NCI-H2227 treated with DMSO at 0.1 percent for 48 hours (cell line): ENCODE measurements at regions not wholly inside any gene's neighbourhood (a gene's known extent, or its start where the extent isn't known, plus 50 kb on each side); places are given as distances from the start of the nearest gene placed in this dataset.
A peak's percentile ranks its signal among the peaks of the same experiment; 100 is the strongest.
"Not testable (repeated sequence)": the region's sequence is repeated elsewhere in the genome, so short reads cannot be mapped to it uniquely, and the experiment has no call there.

ENCODE experiments used
- DNase-seq: peaks from one replicate; lab custom pipeline; 2025; lab: John Stamatoyannopoulos, UW

DNA sequence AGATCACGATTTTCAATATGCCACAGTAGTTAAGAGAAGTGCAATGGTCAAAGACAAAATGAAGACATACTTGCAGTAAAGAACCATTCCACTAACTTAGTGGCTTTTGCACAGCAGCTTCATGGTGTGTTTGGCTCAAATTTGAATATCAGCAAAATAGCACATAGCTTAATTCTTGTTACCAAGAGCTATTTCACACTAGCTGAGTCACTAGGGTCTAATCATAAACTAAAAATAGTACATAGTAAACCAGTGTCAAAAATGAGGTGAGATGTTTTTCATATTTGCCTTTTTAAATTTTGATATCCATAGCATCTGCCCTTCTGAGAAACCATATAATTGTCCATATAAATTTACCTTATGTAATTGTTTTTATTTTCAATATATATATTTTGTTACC is 325.0 kb upstream of the LUZP2 start:
- DNase-seq = no peak

DNA sequence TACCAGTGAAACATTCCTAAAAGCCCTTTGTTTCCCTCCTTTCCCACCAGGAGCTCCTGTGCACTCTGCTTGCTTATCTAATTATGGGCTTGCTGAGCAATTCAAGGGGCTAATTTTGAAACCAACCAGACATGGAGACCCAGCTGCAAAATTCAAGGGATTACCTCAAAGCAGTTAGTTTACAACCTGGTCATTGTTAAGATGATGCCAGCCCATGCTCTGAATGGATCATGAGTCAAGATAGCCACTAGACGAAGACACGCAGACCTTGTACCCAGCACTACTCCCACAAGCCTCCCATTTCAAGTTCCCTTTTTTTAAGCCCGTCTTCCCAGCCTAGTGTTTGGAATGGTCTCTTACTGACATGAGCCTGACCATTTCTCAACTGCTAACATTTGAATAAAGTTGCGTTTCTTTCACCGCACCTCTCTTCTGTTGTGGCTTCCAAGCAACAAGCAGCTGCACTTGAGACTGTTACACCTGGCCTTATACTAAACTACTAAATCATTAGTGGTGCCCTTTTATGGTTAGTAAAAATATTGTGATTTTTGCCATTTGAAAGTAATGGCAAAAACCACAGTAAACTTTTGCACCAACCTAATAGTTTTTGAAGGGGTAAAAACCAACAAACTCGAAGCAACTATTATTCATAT is 315.3 kb upstream of the LUZP2 start:
- DNase-seq = peak; percentile 45

- DNase-seq = not testable (repeated sequence)
These were observed 311.3 kb upstream of the LUZP2 start for GRCh38 chr11:24185535-24185934.

- DNase-seq = no peak
These were observed 300.1 kb upstream of the LUZP2 start for GRCh38 chr11:24196733-24197132.

GRCh38 chr11:24198481-24198880 is 298.4 kb upstream of the LUZP2 start:
- DNase-seq = no peak

GRCh38 chr11:24199461-24199860 is 297.4 kb upstream of the LUZP2 start:
- DNase-seq = no peak

DNA sequence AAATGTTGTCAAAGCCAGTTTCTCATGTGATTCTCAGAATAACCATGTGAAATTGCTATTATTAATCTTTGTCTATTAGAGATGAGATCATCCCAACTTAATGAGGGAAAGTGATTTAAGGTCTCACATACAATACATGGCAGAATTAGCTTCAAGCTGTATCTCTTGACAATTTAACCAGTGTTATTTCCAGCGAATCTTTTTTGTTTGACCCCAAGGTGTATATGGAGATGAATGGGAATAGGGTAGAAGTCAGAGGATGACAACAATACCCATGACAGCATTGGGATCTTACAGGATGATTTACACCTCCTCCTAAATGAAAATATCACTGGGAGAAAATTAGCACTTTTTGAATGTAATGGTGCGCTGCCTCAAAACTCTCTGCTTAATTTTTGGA is 290.8 kb upstream of the LUZP2 start:
- DNase-seq = peak; percentile 54

DNA sequence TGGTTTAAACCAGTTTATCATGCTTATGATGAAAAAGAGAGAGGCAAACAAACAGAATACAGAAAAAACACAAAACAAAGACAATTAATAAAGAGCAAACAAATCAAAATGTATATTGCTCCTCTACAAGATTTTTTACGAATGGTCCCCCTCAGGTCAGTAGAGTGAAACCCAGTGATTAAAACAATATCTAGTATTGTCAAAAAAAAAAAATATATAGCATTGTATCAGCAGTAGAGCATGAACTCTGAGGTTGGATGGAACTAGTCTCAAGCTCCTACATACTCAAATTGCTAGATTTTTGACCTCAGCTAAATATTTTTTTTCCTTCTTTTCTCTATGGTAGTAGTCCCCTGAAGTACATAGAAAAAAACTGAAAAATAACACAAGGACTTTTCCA is 290.3 kb upstream of the LUZP2 start:
- DNase-seq = no peak

GRCh38 chr11:24216488-24216887 is 280.4 kb upstream of the LUZP2 start:
- DNase-seq = no peak

- not testable (repeated sequence) for DNase-seq
These were observed 279.5 kb upstream of the LUZP2 start for GRCh38 chr11:24217319-24217718.

- DNase-seq = no peak
These were observed 271.4 kb upstream of the LUZP2 start for GRCh38 chr11:24225501-24225900.

- no peak for DNase-seq
These were observed 270.2 kb upstream of the LUZP2 start for GRCh38 chr11:24226606-24227005.

DNA sequence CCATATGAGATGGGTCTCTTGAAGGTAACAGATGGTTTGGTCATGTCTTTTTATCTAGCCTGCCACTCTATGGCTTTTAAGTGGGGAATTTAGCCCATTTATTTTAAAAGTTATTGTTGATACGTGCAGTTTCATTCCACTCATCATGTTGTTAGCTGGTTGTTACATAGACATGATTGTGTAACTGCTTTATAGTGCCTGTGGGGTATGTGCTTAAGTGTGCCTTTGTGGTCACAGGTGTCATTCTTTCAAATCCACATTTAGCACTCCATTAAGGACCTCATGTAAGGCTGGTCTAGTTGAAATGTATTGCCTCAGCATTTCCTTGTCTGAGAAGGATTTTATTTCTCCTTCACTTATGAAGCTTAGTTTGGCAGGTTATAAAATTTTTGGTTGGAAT is 263.8 kb upstream of the LUZP2 start:
- DNase-seq = no peak

- DNase-seq = no peak
These were observed 261.9 kb upstream of the LUZP2 start for GRCh38 chr11:24234822-24235508.

GRCh38 chr11:24238771-24239645 is 257.8 kb upstream of the LUZP2 start:
- DNase-seq = peak; percentile 7

DNA sequence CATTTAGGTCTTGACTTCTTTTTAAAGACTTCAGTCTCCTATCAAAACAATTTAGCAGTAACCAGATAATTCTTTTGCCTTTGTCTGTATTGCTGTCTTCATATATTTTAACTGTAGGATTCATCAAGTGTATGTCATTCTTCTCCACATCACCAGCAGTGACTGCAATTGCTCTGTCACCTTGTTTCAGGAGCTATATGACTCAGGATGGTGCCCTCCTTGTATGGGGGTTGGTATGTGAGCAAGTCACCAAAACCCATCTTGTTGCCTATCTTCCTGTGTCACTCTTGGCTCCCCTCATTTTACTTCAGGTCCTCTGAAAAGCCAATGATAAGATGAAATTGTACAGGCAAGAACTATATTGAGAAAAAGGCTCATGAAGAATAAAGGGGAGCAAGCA is 256.9 kb upstream of the LUZP2 start:
- no peak for DNase-seq

DNA sequence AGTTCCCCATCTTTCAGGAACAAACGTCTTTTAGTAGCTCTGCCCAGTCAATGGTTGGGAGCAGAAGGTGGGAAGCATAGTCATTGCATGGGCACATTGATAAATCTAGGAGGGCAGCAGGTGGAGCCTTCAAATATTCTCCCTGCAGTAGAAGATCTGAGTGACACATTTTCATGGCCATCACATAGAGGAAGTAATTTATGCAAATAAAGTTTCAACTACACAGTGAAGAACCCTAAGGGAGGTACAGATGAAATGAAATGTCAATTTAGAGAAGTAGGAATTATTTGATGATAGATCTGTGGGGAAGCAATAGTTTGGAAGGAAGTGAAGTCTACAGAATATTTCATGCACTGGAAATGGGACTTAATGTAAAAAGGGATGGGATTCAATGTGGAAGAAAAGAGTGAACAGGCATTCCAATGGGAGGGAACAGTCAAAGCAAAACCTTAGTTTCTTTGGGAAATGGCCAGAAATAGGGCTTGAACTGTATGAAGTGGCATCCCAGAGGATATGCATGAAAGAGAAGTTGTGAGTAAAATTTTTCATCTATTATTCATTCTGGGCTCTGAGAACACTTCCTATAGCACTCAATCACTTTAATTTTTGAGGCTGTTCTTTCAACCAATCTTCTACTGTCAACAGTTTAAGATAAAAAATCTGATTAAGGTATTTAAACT is 256.2 kb upstream of the LUZP2 start:
- no peak for DNase-seq

DNA sequence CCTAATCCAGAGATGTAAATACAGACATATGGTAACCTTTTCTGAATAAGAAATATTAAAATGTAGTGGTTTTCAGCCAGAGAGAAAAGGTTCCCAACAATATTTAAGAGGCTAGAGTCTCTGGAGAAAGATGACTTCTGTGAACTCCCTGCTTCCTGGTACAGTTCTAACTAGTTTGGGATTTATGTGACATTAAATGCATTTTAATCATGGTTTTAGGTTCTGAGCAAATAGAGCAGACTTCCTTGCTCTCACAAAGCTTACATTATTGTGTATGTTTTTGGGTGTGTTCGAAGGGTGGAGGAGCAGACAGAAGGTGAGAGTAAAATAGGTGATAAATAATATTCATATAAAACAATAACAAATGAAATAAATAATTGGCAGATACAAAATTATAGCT is 250.1 kb upstream of the LUZP2 start:
- no peak for DNase-seq

DNA sequence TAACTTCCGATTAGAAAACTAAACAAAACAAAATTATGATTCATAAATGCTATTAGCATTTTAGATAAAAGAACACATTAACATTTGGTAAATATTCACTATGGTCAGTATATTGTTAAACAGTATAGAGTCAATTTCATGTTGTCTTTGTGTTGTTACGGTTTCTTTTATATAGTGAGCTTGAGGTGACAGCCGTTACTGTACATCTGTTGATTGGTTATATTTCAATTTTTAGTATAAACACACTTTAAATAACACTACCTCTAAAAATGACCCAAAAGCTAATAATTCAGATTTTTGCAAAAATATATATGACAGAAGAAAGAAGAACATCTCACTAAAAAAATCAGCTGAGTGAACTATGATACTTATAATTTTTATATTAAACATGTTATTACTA is 249.0 kb upstream of the LUZP2 start:
- DNase-seq = no peak

DNA sequence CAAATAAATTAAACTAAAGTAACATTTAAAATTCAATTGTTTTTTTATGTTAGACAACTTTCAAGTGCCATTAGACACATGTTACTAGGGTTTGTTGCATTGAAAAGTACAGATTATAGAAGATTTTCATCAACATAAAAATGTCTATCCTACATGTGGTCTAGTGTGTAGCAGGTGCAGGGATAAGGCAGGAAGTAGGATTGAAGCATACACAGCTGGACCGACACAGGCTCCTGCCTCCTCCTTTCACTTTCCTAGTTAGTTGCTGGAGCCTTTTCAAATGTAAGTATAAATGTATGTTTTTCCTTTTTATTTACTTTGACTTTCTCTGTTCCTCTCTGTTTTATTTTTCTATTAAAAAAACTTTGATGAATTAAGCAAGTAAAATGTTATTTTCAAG is 246.9 kb upstream of the LUZP2 start:
- DNase-seq = no peak

DNA sequence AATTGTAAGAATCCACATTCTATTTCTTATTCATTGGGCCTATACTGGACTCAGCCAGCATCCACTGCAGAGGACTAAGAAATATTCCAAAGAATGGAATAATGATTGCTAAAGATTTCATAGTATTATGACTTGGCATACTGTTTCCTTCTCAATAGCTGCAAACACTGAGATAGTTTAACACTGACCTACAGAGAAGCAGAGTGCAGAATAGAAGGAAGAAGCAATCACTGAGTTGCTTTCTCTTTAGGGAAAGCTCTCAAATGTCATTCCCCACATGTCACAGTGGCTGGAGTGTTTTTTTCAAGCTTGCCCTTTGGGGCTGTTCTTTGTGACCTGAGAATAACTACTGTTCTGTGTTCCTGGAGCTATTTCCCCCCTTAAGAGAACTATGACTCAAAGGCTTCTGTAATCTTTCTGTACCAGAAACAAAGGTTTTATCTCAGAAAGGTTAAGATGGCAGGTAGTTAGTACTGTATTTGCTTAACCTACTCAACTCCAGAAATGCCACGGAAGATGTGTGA is 243.6 kb upstream of the LUZP2 start:
- DNase-seq = no peak

DNA sequence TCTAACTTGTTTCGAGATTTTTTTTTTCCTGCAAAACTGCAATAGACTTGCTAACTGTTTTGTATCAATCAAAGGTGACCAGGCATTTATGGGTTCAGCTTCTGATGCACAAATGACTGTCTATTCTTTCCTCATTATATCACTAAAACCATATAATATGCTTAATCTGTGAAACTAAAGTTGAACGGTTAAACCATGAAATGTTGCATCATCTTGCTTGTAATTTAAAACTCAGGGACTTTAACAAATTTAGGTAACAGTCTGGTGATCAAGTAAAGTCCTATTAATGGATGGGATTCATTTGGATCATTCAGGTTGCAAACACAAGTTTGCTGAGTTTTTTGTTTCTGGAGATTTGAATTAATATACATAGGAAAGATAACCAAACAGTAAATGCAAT is 232.0 kb upstream of the LUZP2 start:
- no peak for DNase-seq
